ENCODE measurements at regions not wholly inside any gene's neighbourhood (a gene's known extent, or its start where the extent isn't known, plus 50 kb on each side); places are given as distances from the start of the nearest gene placed in this dataset.

DNA sequence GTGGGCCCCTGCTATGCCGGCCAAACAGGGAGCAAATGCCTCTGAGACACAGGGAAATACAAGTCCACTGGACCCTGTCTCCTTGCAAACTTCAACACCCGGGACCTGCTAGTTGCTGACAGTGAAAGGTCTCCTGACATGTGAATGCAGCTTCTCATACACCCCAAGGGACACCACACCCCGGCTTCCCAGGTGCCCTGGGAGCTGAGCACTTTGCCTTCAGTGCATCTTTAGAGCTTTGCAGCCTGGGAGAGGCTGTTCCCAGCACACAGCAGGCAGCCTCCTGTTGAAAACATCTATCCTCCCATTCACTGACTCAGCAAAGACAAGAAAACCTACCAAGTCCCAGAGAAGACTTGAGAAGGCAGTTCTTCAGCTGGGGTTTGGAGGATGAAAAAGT is 143.4 kb downstream of the COL6A3 start:
- DNase-seq (ENCODE audit: low read depth in 2 of 2) = no peak

DNA sequence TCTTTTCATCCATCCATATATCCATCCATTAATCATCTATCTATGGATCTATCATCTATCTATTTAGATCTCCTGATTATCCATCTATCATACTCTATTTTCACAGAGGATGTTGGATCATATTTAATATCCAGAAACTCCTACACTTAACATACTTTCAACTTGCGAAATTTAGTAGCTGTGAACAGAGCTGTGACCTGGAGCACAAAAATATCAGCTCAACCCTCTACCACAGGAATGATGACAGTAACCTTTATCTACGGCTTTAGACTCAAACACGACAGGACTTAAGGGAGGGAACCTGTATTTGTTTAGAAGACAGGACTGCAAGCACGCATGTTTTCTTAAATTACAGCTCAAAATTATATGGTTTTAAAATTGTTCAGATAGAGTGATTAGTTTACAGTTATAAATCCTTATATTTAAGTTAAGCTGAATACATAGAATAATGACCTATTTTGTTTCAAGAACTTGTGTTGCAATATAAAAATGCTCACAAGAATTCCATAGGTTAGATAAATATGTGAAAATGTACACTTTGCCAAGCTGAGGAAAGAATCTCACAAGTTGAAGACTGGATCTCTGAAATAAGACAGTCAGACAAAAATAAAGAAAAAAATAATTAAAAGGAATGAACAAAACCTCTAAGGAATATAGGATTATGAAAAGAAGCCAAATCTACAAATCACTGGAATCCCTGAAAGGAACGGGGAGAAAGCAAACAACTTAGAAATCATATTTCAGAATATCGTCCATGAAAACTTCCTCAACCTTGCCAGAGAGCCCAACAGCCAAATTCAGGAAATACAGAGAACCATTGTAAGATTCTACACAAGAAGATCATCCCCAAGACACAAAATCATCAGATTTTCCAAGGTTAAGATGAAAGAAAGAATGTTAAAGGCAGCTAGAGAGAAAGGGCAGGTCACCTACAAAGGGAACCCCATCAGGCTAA is 142.0 kb downstream of the COL6A3 start:
- no peak for DNase-seq (ENCODE audit: low read depth in 2 of 2)

Data from stimulated activated CD8-positive, alpha-beta memory T cell treated with anti-CD3 and anti-CD28 coated beads, Interleukin-15, amount 100 ng/mL, for 4 hours (primary cell).